HEK293 (cell line): ENCODE measurements at regions not wholly inside any gene's neighbourhood (a gene's known extent, or its start where the extent isn't known, plus 50 kb on each side); places are given as distances from the start of the nearest gene placed in this dataset.

ENCODE experiments used
- CTCF ChIA-PET: fragments of 350-600 bp; formaldehyde crosslinking; extraction: SDS; loops from one replicate; lab custom pipeline; 2021; ENCODE audit warnings: antibody characterized with exemption; lab: Yijun Ruan, JAX
- POLR2A ChIA-PET: fragments of 300-600 bp; formaldehyde crosslinking; extraction: SDS; loops from one replicate; lab custom pipeline; 2020; ENCODE audit warnings: antibody characterized with exemption, inconsistent platforms; lab: Yijun Ruan, JAX
- H3K27ac ChIP-seq: fragments of 200-500 bp; sonication (Bioruptor generic); 2 replicates; pipeline ENCODE4 v1.5.1; 2014; ENCODE audit warnings: low read depth, low read length, control low read depth, inconsistent platforms; ENCODE audit errors: extremely low read depth
- H3K36me3 ChIP-seq, 2 experiments: fragments of 200-500 bp in 1 of 2; sonication (Bioruptor generic) in 1 of 2; 1 replicate in 1 of 2; 2 replicates in 1 of 2; pipeline ENCODE4 v1.5.1; 2014 to 2017; ENCODE audit warnings: inconsistent platforms in 2 of 2, low read length in 2 of 2; ENCODE audit not compliant: control insufficient read depth in 2 of 2, insufficient read depth in 1 of 2
- H3K4me1 ChIP-seq: fragments of 200-500 bp; sonication (Bioruptor generic); 2 replicates; pipeline ENCODE4 v1.5.1; 2014; ENCODE audit warnings: mild to moderate bottlenecking, low read length, inconsistent platforms; ENCODE audit not compliant: control insufficient read depth, insufficient read depth
- H3K4me3 ChIP-seq: 2 replicates; pipeline ENCODE4 v1.5.1; 2011; ENCODE audit warnings: low read depth, mild to moderate bottlenecking, control low read depth, low read length, moderate library complexity
- H3K9me3 ChIP-seq: fragments of 200-500 bp; sonication (Bioruptor generic); 2 replicates; pipeline ENCODE4 v1.5.1; 2014; ENCODE audit warnings: low read depth, low read length, inconsistent platforms; ENCODE audit not compliant: control insufficient read depth, insufficient read depth
- EGR2 ChIP-seq: fragments of 450-650 bp; formaldehyde crosslinking; IDR thresholded peaks from 2 replicates; pipeline ENCODE4 v1.5.1; 2016; ENCODE audit warnings: low read depth, missing biosample characterization, missing genetic modification characterization
- GLIS2 ChIP-seq: fragments of 450-650 bp; formaldehyde crosslinking; IDR thresholded peaks from 2 replicates; pipeline ENCODE4 v1.5.1; 2016; ENCODE audit warnings: missing biosample characterization, missing genetic modification characterization
- HOXC10 ChIP-seq: sonication (generic); formaldehyde crosslinking; IDR thresholded peaks from 2 replicates; pipeline ENCODE4 v1.8.1; 2023; ENCODE audit warnings: mild to moderate bottlenecking, missing genetic modification reagents
- IKZF3 ChIP-seq: fragments of 450-650 bp; IDR thresholded peaks from 2 replicates; pipeline ENCODE4 v1.5.0; 2018; ENCODE audit warnings: missing biosample characterization, mild to moderate bottlenecking, missing genetic modification characterization, moderate library complexity
- KLF1 ChIP-seq: fragments of 450-650 bp; formaldehyde crosslinking; IDR thresholded peaks from 2 replicates; pipeline ENCODE4 v1.5.1; 2016; ENCODE audit warnings: missing biosample characterization, missing genetic modification characterization
- KLF7 ChIP-seq: fragments of 450-650 bp; formaldehyde crosslinking; IDR thresholded peaks from 2 replicates; pipeline ENCODE4 v1.5.1; 2016; ENCODE audit warnings: missing biosample characterization, missing genetic modification characterization, borderline replicate concordance
- KLF8 ChIP-seq: fragments of 450-650 bp; formaldehyde crosslinking; IDR thresholded peaks from 2 replicates; pipeline ENCODE4 v1.5.1; 2016; ENCODE audit warnings: missing biosample characterization, missing genetic modification characterization
- MYNN ChIP-seq: fragments of 450-650 bp; formaldehyde crosslinking; IDR thresholded peaks from 2 replicates; pipeline ENCODE4 v1.5.1; 2016; ENCODE audit warnings: missing biosample characterization, missing genetic modification characterization, borderline replicate concordance
- MZF1 ChIP-seq: fragments of 450-650 bp; formaldehyde crosslinking; IDR thresholded peaks from 2 replicates; pipeline ENCODE4 v1.5.1; 2017; ENCODE audit warnings: missing biosample characterization, missing genetic modification characterization, borderline replicate concordance
- SCRT2 ChIP-seq: fragments of 450-650 bp; formaldehyde crosslinking; IDR thresholded peaks from 2 replicates; pipeline ENCODE4 v1.5.1; 2016; ENCODE audit warnings: missing biosample characterization, missing genetic modification characterization
- WT1 ChIP-seq: fragments of 450-650 bp; formaldehyde crosslinking; IDR thresholded peaks from 2 replicates; pipeline ENCODE4 v1.5.1; 2016; ENCODE audit warnings: missing biosample characterization, missing genetic modification characterization
- YY1 ChIP-seq: fragments of 450-650 bp; formaldehyde crosslinking; IDR thresholded peaks from 2 replicates; pipeline ENCODE4 v1.5.1; 2018; ENCODE audit warnings: missing biosample characterization, missing genetic modification characterization
- ZBTB48 ChIP-seq: fragments of 450-650 bp; formaldehyde crosslinking; IDR thresholded peaks from 2 replicates; pipeline ENCODE4 v1.5.1; 2016; ENCODE audit warnings: missing biosample characterization, missing genetic modification characterization
- ZIC2 ChIP-seq: fragments of 450-650 bp; formaldehyde crosslinking; IDR thresholded peaks from 2 replicates; pipeline ENCODE4 v1.5.1; 2016; ENCODE audit warnings: missing biosample characterization, missing genetic modification characterization
- ZNF175 ChIP-seq: fragments of 450-650 bp; formaldehyde crosslinking; IDR thresholded peaks from 2 replicates; pipeline ENCODE4 v1.5.1; 2016; ENCODE audit warnings: missing biosample characterization, missing genetic modification characterization
- ZNF214 ChIP-seq: fragments of 450-650 bp; formaldehyde crosslinking; IDR thresholded peaks from 2 replicates; pipeline ENCODE4 v1.5.1; 2017; ENCODE audit warnings: missing biosample characterization, mild to moderate bottlenecking, missing genetic modification characterization, borderline replicate concordance
- ZNF292 ChIP-seq: fragments of 450-650 bp; formaldehyde crosslinking; IDR thresholded peaks from 2 replicates; pipeline ENCODE4 v1.5.1; 2016; ENCODE audit warnings: low read depth, missing biosample characterization, missing genetic modification characterization, borderline replicate concordance
- ZNF302 ChIP-seq: fragments of 450-650 bp; formaldehyde crosslinking; IDR thresholded peaks from 2 replicates; pipeline ENCODE4 v1.5.1; 2016; ENCODE audit warnings: missing biosample characterization, missing genetic modification characterization, low read depth
- ZNF311 ChIP-seq: fragments of 450-650 bp; formaldehyde crosslinking; IDR thresholded peaks from 2 replicates; pipeline ENCODE4 v1.5.1; 2017; ENCODE audit warnings: missing biosample characterization, missing genetic modification characterization, borderline replicate concordance
- ZNF324 ChIP-seq: fragments of 450-650 bp; formaldehyde crosslinking; IDR thresholded peaks from 2 replicates; pipeline ENCODE4 v1.5.1; 2016; ENCODE audit warnings: missing biosample characterization, missing genetic modification characterization
- ZNF530 ChIP-seq: fragments of 450-650 bp; formaldehyde crosslinking; IDR thresholded peaks from 2 replicates; pipeline ENCODE4 v1.5.1; 2016; ENCODE audit warnings: low read depth, missing biosample characterization, missing genetic modification characterization
- ZNF548 ChIP-seq: fragments of 450-650 bp; formaldehyde crosslinking; IDR thresholded peaks from 2 replicates; pipeline ENCODE4 v1.5.1; 2016; ENCODE audit warnings: missing biosample characterization, missing genetic modification characterization
- ZNF560 ChIP-seq: fragments of 450-650 bp; formaldehyde crosslinking; IDR thresholded peaks from 2 replicates; pipeline ENCODE4 v1.5.1; 2017; ENCODE audit warnings: missing biosample characterization, missing genetic modification characterization, borderline replicate concordance
- ZNF610 ChIP-seq: fragments of 450-650 bp; formaldehyde crosslinking; IDR thresholded peaks from 2 replicates; pipeline ENCODE4 v1.5.1; 2016; ENCODE audit warnings: missing biosample characterization, missing genetic modification characterization, borderline replicate concordance
- ZNF626 ChIP-seq: fragments of 450-650 bp; sonication (Bioruptor Pico); formaldehyde crosslinking; IDR thresholded peaks from 2 replicates; pipeline ENCODE4 v1.5.1; 2018; ENCODE audit warnings: missing biosample characterization, missing genetic modification characterization, inconsistent platforms
- ZNF639 ChIP-seq: fragments of 450-650 bp; formaldehyde crosslinking; IDR thresholded peaks from 2 replicates; pipeline ENCODE4 v1.5.1; 2016; ENCODE audit warnings: missing biosample characterization, missing genetic modification characterization
- ZNF747 ChIP-seq: fragments of 450-650 bp; formaldehyde crosslinking; IDR thresholded peaks from 2 replicates; pipeline ENCODE4 v1.5.1; 2016; ENCODE audit warnings: missing biosample characterization, missing genetic modification characterization
- ZNF768 ChIP-seq: fragments of 450-650 bp; formaldehyde crosslinking; IDR thresholded peaks from 2 replicates; pipeline ENCODE4 v1.5.1; 2018; ENCODE audit warnings: missing biosample characterization, mild to moderate bottlenecking, missing genetic modification characterization
- ZNF776 ChIP-seq: fragments of 450-650 bp; formaldehyde crosslinking; IDR thresholded peaks from 2 replicates; pipeline ENCODE4 v1.5.0; 2017; ENCODE audit warnings: missing biosample characterization, missing genetic modification characterization, borderline replicate concordance
- ZNF791 ChIP-seq: fragments of 450-650 bp; formaldehyde crosslinking; IDR thresholded peaks from 2 replicates; pipeline ENCODE4 v1.5.1; 2016; ENCODE audit warnings: missing biosample characterization, missing genetic modification characterization
- ZNF837 ChIP-seq: fragments of 450-650 bp; formaldehyde crosslinking; IDR thresholded peaks from 2 replicates; pipeline ENCODE4 v1.5.1; 2016; ENCODE audit warnings: missing biosample characterization, missing genetic modification characterization
- TF ChIP-seq, protein P1 (sequence below): fragments of 450-650 bp; formaldehyde crosslinking; IDR thresholded peaks from 2 replicates; pipeline ENCODE4 v1.5.1; 2016; ENCODE audit warnings: missing biosample characterization, missing genetic modification characterization
- TF ChIP-seq, protein P2 (sequence below): fragments of 450-650 bp; formaldehyde crosslinking; IDR thresholded peaks from 2 replicates; pipeline ENCODE4 v1.5.1; 2016; ENCODE audit warnings: missing biosample characterization, missing genetic modification characterization

DNA sequence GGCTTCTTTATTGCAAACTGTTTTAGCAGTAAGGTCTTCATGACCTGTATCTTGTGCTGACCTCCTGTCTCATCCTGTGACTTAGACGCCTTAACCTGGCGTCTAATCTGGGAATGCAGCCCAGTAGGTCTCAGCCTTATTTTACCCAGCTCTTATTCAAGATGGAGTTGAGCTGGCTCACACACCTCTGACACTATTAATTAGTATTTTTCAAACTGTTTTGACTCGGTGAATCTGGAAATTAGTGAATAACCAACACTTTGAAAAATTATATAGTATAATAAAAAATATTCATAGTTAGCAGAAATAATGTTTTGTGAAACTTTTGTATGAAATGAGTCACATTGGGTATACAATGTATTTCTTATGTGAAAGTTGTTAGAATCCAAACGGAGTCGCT, 189.4 kb downstream of the PDGFRA start:
- TF ChIP-seq HOXC10 (CRISPR knock-in tag) (no peak), EGR2 (tag by site-specific recombination) (no peak), WT1 (tag by site-specific recombination) (no peak), ZNF324 (no peak), KLF8 (no peak), ZNF311 (tag by site-specific recombination) (no peak), ZNF837 (tag by site-specific recombination) (no peak), ZNF214 (tag by site-specific recombination) (no peak), ZIC2 (tag by site-specific recombination) (no peak), ZBTB48 (no peak), ZNF175 (tag by site-specific recombination) (no peak), ZNF560 (no peak), ZNF610 (tag by site-specific recombination) (no peak), ZNF768 (tag by site-specific recombination) (no peak), ZNF626 (tag by site-specific recombination) (no peak), ZNF530 (tag by site-specific recombination) (no peak), ZNF791 (tag by site-specific recombination) (no peak)
- TF ChIP-seq, protein P1, sequence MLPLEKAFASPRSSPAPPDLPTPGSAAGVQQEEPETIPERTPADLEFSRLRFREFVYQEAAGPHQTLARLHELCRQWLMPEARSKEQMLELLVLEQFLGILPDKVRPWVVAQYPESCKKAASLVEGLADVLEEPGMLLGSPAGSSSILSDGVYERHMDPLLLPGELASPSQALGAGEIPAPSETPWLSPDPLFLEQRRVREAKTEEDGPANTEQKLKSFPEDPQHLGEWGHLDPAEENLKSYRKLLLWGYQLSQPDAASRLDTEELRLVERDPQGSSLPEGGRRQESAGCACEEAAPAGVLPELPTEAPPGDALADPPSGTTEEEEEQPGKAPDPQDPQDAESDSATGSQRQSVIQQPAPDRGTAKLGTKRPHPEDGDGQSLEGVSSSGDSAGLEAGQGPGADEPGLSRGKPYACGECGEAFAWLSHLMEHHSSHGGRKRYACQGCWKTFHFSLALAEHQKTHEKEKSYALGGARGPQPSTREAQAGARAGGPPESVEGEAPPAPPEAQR (tag by site-specific recombination), result no peak
- no peaks in the 10 kb centered on the region for H3K9me3 ChIP-seq
- no peak overlapping the region for H3K4me3 ChIP-seq
- no peak overlapping the region for H3K27ac ChIP-seq
- ChIA-PET CTCF (interaction anchor here (1.2 kb wide), 1 partner anchor 16 kb away, joined by 3 read pairs; no protein-coding TSS in a partner anchor), POLR2A (no interaction called here)
- no peaks in the 10 kb centered on the region for H3K4me1 ChIP-seq
- no peaks in the 10 kb centered on the region for H3K36me3 ChIP-seq

DNA sequence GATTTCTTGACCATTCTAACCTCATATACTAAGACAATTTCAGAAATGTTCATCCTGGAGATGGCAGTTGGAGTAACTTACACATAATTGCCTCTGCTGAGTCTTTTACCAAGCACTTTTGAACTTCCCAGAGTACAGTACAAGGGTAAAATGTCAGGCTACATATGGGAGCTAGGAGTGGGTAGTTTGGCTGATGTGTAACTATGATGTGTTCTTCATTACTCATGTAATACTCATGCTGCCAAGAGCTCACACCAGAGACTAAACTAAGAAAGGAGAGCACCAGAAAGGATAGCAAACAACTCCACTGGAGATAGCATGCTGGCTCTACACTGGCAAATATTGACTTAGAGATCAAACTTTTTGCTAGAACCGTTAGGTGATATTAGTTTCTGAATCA, 194.0 kb downstream of the PDGFRA start:
- H3K27ac ChIP-seq, result no peak overlapping the region
- CTCF ChIA-PET, result interaction anchor here (0.6 to 0.7 kb wide), 2 partner anchors 619 to 861 kb away, joined by 3 read pairs; no protein-coding TSS in a partner anchor

DNA sequence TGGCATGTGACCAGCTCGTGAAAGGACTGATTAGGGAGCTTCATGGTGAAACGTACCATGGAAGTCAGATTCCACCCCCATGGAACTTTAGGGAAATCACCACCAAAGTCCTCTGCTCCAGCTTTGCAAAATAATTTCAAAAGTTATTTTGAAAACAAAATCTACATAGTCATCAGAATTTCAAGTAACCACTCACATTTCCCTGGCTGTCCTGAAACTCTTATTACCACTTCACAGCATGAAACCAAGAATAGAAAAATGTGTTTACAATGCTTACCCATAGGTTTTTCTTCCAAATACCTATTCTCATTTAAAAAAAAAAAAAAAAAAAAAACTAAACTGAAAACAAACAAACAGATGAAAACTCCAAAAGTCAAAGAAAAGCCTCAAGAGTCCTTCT, 198.7 kb downstream of the PDGFRA start:
- no peak overlapping the region for H3K27ac ChIP-seq
- CTCF ChIA-PET, result interaction anchor here (0.7 kb wide), 1 partner anchor 145 kb away, joined by 3 read pairs; no protein-coding TSS in a partner anchor
- TF ChIP-seq ZNF747 (tag by site-specific recombination) (no peak), ZNF292 (tag by site-specific recombination) (no peak), KLF1 (tag by site-specific recombination) (no peak), KLF7 (tag by site-specific recombination) (no peak), ZNF548 (no peak), YY1 (no peak), ZNF639 (tag by site-specific recombination) (no peak), ZNF791 (tag by site-specific recombination) (no peak)
- TF ChIP-seq, protein P2, sequence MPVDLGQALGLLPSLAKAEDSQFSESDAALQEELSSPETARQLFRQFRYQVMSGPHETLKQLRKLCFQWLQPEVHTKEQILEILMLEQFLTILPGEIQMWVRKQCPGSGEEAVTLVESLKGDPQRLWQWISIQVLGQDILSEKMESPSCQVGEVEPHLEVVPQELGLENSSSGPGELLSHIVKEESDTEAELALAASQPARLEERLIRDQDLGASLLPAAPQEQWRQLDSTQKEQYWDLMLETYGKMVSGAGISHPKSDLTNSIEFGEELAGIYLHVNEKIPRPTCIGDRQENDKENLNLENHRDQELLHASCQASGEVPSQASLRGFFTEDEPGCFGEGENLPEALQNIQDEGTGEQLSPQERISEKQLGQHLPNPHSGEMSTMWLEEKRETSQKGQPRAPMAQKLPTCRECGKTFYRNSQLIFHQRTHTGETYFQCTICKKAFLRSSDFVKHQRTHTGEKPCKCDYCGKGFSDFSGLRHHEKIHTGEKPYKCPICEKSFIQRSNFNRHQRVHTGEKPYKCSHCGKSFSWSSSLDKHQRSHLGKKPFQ, result no peak

More for the DNA sequence above, 194.0 kb downstream of the PDGFRA start:
- Histone ChIP-seq H3K4me1 (no peaks in the 10 kb centered on the region), H3K36me3 (no peaks in the 10 kb centered on the region)
- TF ChIP-seq GLIS2 (no peak), ZNF776 (no peak), SCRT2 (tag by site-specific recombination) (no peak), ZNF302 (tag by site-specific recombination) (no peak), MZF1 (tag by site-specific recombination) (no peak), IKZF3 (tag by site-specific recombination) (no peak), MYNN (no peak), ZNF530 (tag by site-specific recombination) (no peak), ZNF175 (tag by site-specific recombination) (no peak)
- TF ChIP-seq, all 188 proteins: peak for 0
- H3K9me3 ChIP-seq, result no peaks in the 10 kb centered on the region
- POLR2A ChIA-PET, result no interaction called here
- no peak overlapping the region for H3K4me3 ChIP-seq

More for the DNA sequence above, 198.7 kb downstream of the PDGFRA start:
- no peak overlapping the region for H3K4me3 ChIP-seq
- no peaks in the 10 kb centered on the region for H3K9me3 ChIP-seq
- H3K4me1 ChIP-seq, result no peaks in the 10 kb centered on the region
- POLR2A ChIA-PET, result interaction anchor here (0.7 kb wide), 1 partner anchor 64 kb away, joined by 9 read pairs; no protein-coding TSS in a partner anchor
- H3K36me3 ChIP-seq, result no peaks in the 10 kb centered on the region
